Adrenal gland (tissue), 9 donors: ENCODE measurements at regions not wholly inside any gene's neighbourhood (a gene's known extent, or its start where the extent isn't known, plus 50 kb on each side); places are given as distances from the start of the nearest gene placed in this dataset.

Experiments
- DNase-seq, 7 donors: peaks; one replicate each; pipeline ENCODE4 v3.0.0-alpha.2; 2019 to 2020
- H3K27ac ChIP-seq, 5 donors: fragments of 200-600 bp; sonication (generic) in 4 of 5; 1 replicate in 3 of 5; 2 replicates in 2 of 5; pipeline versions ENCODE4 v1.5.1 to v1.8.0; 2016 to 2020; ENCODE audit warnings: mild to moderate bottlenecking in 1 of 5
- H3K27me3 ChIP-seq: fragments of 200-600 bp; 2 replicates; pipeline ENCODE4 v1.8.0; 2021
- H3K36me3 ChIP-seq, 2 donors: fragments of 200-600 bp; replicated peaks in 1 of 2; 1 replicate in 1 of 2; 2 replicates in 1 of 2; pipeline versions ENCODE4 v1.5.1 to v1.8.0; 2018 to 2022
- H3K4me1 ChIP-seq, 2 donors: fragments of 200-600 bp; replicated peaks in 1 of 2; 1 replicate in 1 of 2; 2 replicates in 1 of 2; pipeline versions ENCODE4 v1.5.1 to v1.8.0; 2018 to 2021
- H3K4me3 ChIP-seq, 4 donors: fragments of 200-600 bp; sonication (generic) in 3 of 4; one replicate each; pipeline ENCODE4 v1.5.1; 2016 to 2018
- H3K9me3 ChIP-seq, 3 donors: fragments of 200-600 bp; sonication (generic) in 1 of 3; replicated peaks in 1 of 3; 1 replicate in 2 of 3; 2 replicates in 1 of 3; pipeline versions ENCODE4 v1.5.1 to v1.8.0; 2016 to 2021
- POLR2A ChIP-seq, 2 donors: fragments of 450-650 bp; IDR thresholded peaks; one replicate each; pipeline ENCODE4 v1.6.1; 2017; ENCODE audit warnings: antibody characterized with exemption in 2 of 2, mild to moderate bottlenecking in 2 of 2, moderate library complexity in 1 of 2
- WGBS, 4 donors: extraction: QIAGEN DNeasy Blood & Tissue Kit in 2 of 4; methylation state at CpG; one replicate each; pipeline versions ENCODE4 v1.1.5 to v1.1.7; 2013 to 2017; 5-methylcytosine and 5-hydroxymethylcytosine counted together
- intact Hi-C, 2 donors: fragments of 100-400 bp; cut with DNase I; formaldehyde crosslinking; loops; one replicate each; pipeline versions ENCODE4 v1.14.1 to v1.15.0; 2022 to 2023
- TF ChIP-seq, protein P1 (sequence below), 6 experiments: fragments of 450-650 bp in 4 of 6; fragments of 200-600 bp in 2 of 6; sonication (generic) in 1 of 6; IDR thresholded peaks; 1 replicate in 5 of 6; 2 replicates in 1 of 6; pipeline versions ENCODE4 v1.5.1 to v1.8.0; 2016 to 2021; ENCODE audit warnings: antibody characterized with exemption in 6 of 6, mild to moderate bottlenecking in 2 of 6, moderate library complexity in 1 of 6
- donor health status: healthy with polysubstance abuse.
- donor health status: Bipolar disorder and iron deficiency.
- donor health status: DM: yes; HTN: yes; CAD: no.
- donor health status: DM: no; HTN: no; CAD: no.
- donor health status: DM: no; HTN: no; CAD: no.

GRCh38 chr5:141737535-141737934, 55.5 kb upstream of the ARAP3 start:
- Histone ChIP-seq H3K4me1 (no peaks in the 10 kb centered on the region), H3K27ac (no peak overlapping the region), H3K4me3 (no peak overlapping the region), H3K9me3 (no peaks in the 10 kb centered on the region), H3K36me3 (no peaks in the 10 kb centered on the region), H3K27me3 (no peaks in the 10 kb centered on the region)
- intact Hi-C loops = no loop called here
- TF ChIP-seq, protein P1, sequence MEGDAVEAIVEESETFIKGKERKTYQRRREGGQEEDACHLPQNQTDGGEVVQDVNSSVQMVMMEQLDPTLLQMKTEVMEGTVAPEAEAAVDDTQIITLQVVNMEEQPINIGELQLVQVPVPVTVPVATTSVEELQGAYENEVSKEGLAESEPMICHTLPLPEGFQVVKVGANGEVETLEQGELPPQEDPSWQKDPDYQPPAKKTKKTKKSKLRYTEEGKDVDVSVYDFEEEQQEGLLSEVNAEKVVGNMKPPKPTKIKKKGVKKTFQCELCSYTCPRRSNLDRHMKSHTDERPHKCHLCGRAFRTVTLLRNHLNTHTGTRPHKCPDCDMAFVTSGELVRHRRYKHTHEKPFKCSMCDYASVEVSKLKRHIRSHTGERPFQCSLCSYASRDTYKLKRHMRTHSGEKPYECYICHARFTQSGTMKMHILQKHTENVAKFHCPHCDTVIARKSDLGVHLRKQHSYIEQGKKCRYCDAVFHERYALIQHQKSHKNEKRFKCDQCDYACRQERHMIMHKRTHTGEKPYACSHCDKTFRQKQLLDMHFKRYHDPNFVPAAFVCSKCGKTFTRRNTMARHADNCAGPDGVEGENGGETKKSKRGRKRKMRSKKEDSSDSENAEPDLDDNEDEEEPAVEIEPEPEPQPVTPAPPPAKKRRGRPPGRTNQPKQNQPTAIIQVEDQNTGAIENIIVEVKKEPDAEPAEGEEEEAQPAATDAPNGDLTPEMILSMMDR (IDR thresholded peaks at IDR 0.05) = no peak
- no peak for DNase-seq
- WGBS, 4 donors = 21 to 31% (median 27%) methylated on average over 4 of the region's 4 CpGs

DNA sequence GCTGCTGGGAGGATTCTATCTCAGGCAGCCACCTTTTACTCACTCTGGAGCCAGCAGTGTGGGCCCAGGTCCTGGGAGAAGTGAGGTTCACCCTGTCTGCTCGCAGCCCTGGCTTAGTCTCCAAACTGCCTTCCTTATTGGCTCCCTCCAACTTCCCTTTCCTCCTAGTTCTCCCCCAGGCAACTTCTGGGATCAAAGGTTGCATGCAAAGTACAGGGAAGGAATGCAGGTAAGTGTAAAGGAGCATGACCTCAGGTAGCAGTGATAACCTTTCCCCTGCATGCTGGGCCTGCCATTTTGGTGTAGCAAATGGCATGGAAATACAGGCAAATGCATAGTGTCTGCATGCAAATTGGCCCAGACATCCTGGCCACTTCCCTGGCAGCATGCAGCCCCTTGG, 53.8 kb upstream of the ARAP3 start:
- no peak overlapping the region for H3K4me3 ChIP-seq
- intact Hi-C loops = no loop called here
- DNase-seq = no peak
- no peak overlapping the region for H3K27ac ChIP-seq
- no peaks in the 10 kb centered on the region for H3K9me3 ChIP-seq
- H3K27me3 ChIP-seq = no peaks in the 10 kb centered on the region
- 22 to 50% (median 38%) methylated on average over 1 of the region's 1 CpG; no CpG with 5 or more reads in 1 of the 4 donors for WGBS, 4 donors
- no peaks in the 10 kb centered on the region for H3K36me3 ChIP-seq
- TF ChIP-seq, protein P1 (IDR thresholded peaks at IDR 0.05) = no peak
- TF ChIP-seq POLR2A (IDR thresholded peaks at IDR 0.05) = no peak
- no peaks in the 10 kb centered on the region for H3K4me1 ChIP-seq

DNA sequence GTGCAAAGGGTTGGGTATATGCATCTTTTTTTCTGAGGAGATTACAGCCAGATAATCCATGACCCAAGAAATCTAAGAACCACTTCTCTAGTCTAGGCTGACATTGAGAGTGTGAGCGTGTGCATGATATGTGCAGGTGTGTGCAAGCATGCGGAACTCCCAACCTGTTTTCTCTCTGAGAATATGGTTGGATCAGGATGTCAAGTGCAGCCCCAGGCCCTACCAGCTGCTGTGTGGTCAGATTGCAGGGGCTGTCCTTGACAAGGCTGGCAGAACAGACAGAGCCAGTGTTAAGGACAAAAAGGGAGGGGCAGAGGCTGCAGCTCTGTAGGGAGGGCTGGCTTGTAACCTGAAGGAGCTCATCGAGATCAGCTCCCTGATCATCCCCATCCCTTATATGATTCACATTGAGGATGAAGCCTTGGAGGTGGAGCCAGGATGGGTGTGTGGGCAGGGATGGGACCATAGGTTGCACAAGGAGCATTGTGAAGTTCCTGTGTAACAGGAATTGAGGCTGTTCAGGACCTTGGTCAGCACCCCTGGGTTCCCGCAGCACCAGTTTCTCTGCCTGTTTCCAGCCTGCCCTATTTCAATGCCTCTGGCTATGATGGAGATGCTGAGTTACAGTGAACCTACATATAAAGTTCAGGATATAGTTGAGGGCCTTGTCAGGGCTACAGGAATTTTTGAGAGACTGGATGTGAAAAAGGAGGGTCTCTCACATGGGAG, 52.6 kb upstream of the ARAP3 start:
- intact Hi-C loops = no loop called here
- no peak overlapping the region for H3K4me3 ChIP-seq
- 5 to 54% (median 47%) methylated on average over 2 to 4 of the region's 4 CpGs for WGBS, 4 donors

GRCh38 chr5:141733198-141733597, 51.2 kb upstream of the ARAP3 start:
- Histone ChIP-seq H3K36me3 (no peaks in the 10 kb centered on the region), H3K4me3 (no peak overlapping the region), H3K9me3 (no peaks in the 10 kb centered on the region), H3K4me1 (no peaks in the 10 kb centered on the region), H3K27me3 (no peaks in the 10 kb centered on the region), H3K27ac (no peak overlapping the region)
- TF ChIP-seq POLR2A (IDR thresholded peaks at IDR 0.05) = no peak
- TF ChIP-seq, protein P1 (IDR thresholded peaks at IDR 0.05) = no peak
- intact Hi-C loops = no loop called here
- no peak for DNase-seq
- 63 to 68% (median 68%) methylated on average over 2 of the region's 2 CpGs for WGBS, 4 donors

More for the DNA sequence above, 52.6 kb upstream of the ARAP3 start:
- DNase-seq = peak in 6 of 7 donors; percentile 39 to 56 (median 50)
- H3K9me3 ChIP-seq = no peaks in the 10 kb centered on the region
- TF ChIP-seq, protein P1 (IDR thresholded peaks at IDR 0.05) = no peak
- H3K27ac ChIP-seq = no peak overlapping the region
- no peaks in the 10 kb centered on the region for H3K4me1 ChIP-seq
- no peaks in the 10 kb centered on the region for H3K27me3 ChIP-seq
- no peaks in the 10 kb centered on the region for H3K36me3 ChIP-seq
